GM18520 (cell line): ENCODE measurements at regions not wholly inside any gene's neighbourhood (a gene's known extent, or its start where the extent isn't known, plus 50 kb on each side); places are given as distances from the start of the nearest gene placed in this dataset.

ENCODE experiments used
- ATAC-seq: cut with Tn5 transposase; IDR thresholded peaks from one replicate; pipeline ENCODE4 v1.9.1; 2021; ENCODE audit not compliant: unreplicated experiment

DNA sequence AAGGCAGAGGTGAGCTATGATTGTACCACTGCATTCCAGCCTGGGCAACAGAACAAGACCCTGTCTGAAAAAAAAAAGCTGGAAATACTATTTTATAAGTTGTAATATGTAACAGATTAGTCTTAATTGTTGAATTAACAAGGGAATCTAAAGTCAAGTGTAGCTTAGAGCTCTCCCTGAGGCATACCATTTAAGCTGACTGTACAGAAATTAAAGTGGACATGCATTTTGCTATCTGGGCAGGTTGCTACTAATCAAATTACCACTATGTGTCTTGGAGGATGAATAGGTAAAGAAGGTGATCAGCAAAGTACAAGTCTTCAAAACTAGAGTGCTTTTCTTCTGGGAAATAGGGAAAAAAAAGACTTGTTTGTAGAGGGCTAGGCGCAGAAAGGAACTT lies 205.3 kb upstream of the JADE1 start:
- ATAC-seq: no peak

GRCh38 chr4:128603081-128603480 lies 206.4 kb upstream of the JADE1 start:
- no peak for ATAC-seq

DNA sequence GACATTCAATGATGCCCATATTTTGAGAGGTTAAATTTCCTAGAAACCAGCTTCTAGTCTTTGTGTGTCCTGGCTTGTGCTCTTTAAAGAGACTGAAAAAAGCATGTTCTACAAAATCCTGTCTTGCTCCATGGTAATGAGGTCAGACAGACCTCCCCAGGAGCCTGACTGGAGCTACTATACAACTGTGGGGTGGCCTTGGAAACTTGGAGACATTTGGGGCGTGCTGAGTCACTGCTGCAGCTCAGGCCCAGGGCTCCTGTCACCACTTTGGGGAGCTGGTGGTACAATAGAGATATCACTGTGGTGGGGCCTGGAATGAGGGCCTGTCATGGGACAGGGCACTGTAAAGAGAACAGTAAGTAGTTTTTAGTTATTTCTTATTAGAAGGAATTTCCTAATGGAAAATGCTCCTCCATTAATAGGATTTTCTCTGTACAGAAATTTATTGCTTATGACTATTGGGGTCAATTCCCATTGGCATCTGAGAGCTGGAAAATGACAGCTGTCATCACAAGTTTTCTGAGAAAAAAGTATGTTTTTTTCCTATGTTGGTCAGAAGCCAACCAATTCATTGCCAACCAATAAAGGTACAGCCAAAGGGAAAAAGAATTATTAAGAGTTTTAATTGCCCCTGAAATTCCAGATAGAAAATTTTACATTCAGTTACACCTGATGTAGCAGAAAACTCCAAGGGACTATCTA lies 207.4 kb upstream of the JADE1 start:
- no peak for ATAC-seq

- no peak for ATAC-seq
Measured at GRCh38 chr4:128600996-128601871, 208.3 kb upstream of the JADE1 start.

DNA sequence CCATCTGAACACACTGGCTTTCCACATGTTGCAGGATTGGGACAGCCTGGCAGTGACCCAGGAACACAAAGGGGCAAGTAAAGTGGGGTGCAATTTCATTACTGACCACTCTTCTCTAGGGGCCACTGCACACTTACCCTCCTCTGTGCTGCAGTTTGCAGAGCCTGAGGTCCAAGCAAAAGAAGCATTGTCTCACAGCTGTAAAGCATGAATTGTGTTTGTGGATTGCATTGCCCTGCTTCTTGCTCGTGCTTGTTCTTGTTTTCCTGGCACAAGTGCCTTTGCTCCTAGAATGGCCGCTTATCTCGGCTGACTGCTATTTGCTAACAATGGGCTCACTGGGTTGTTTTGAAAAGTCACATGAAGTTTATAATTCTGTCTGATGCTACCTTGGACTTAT lies 209.1 kb upstream of the JADE1 start:
- ATAC-seq: no peak

GRCh38 chr4:128597500-128597899 lies 212.0 kb upstream of the JADE1 start:
- ATAC-seq: no peak

- ATAC-seq: no peak
Measured at GRCh38 chr4:128596853-128597252, 212.6 kb upstream of the JADE1 start.

- ATAC-seq: no peak
Measured at GRCh38 chr4:128596115-128596514, 213.4 kb upstream of the JADE1 start.

GRCh38 chr4:128591482-128591881 lies 218.0 kb upstream of the JADE1 start:
- ATAC-seq: no peak

- ATAC-seq: no peak
Measured at GRCh38 chr4:128590773-128591172, 218.7 kb upstream of the JADE1 start.

- no peak for ATAC-seq
Measured at GRCh38 chr4:128590034-128590740, 219.3 kb upstream of the JADE1 start.

DNA sequence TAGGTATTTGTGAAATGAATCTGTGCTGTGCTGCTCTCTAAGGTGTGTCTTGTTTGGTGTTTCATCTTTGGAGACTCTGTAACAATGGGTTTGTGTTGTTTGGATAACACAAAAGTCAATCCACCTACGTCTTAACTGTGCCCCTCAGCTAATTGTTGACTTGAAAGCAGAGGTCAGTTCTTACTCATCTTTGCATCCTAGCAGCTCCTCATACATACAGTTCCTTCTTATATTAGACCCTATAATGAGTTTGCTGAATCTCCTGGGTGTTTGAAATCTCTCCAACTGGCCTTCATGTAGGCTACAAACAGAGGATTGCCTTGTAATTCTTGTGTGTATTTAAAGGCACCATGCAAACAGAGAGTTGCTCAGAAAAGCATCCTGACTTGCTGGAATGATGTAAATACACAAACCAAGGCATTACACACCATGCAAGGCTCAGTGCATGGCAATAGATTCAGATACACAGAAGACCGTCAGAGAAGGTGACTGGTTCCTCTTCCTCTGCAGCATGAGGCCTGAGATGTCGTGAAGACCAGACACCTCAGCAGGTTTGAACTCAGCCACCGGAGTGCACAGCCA lies 220.0 kb upstream of the JADE1 start:
- ATAC-seq: no peak

DNA sequence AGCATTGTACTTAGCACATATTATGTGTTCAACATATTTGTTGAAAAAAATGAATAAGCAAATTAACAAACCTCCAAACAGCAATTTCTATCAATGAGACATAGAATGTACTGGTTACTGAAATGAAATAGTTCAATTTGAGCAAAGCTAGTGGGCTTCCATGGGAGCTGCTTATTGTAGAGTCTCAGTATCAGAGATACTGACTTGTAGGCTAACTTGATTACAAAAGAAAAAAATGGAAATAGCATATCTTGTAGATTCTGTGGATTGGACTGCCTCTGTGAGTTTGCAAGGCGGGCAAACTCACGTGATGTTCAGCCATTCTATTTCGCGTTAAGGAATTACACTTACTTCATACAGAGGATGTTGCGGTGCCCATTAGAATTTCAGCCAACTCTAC lies 222.1 kb upstream of the JADE1 start:
- no peak for ATAC-seq

GRCh38 chr4:128583753-128584712 lies 225.5 kb upstream of the JADE1 start:
- no peak for ATAC-seq

GRCh38 chr4:128582427-128582870 lies 227.1 kb upstream of the JADE1 start:
- ATAC-seq: no peak

DNA sequence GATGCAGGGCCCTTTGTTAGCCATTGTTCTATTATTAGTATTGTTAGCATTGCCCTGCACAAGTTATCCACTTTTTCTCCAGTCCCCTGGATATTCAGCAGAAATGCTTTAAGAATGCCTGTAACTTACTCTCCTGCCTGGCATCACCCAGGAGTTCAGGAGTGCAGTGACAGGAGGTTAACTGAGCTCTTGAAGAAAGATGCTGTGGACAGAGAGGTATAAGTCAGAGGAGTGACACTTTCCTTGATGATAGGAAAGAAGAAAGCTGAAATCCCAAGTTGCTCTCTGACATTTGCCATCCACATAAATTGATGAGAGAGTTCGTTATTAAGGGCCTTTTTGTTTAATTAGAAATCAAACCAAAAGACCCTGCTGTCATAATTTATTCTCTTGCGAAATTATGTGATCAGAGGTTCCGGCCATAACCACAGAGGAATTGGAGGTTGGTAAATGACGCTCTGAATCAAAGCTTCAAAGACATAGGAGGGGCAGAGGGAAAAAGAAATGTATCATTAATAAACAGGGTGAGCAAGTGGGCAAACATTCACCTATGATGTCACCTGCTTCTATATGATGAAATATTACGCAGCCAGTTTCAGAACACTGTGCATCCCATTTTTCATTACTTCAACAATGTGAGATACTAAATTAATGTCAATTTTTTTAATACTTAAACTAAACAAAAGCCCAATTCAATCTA lies 230.2 kb upstream of the JADE1 start:
- no peak for ATAC-seq

- peak; percentile 80 for ATAC-seq
Measured at GRCh38 chr4:128574706-128575105, 234.8 kb upstream of the JADE1 start.

- ATAC-seq: no peak
Measured at GRCh38 chr4:128573781-128574508, 235.6 kb upstream of the JADE1 start.

DNA sequence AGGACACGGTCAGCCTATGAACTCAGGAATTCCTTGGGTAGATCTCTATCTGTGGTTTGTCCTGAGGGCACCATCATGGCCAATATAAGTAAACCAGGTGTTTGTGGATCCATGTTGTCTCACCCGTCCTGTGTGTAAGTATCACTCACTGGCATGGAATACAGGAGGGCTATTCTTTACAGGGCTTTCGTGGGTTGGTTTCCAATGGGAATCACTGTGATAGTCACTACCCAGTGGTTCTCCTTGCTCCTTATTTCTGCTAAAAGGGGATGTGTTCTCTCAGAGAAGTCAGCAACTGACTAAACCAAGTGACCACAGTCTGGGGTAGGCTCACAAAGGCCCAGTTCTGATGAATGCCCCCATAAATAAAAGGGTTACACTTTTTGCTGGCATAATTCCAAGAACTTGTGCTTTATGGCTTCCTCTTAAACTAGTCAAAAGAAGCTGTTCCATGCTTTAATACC lies 236.7 kb upstream of the JADE1 start:
- ATAC-seq: no peak
